HFFc6 (cell line): ENCODE measurements at regions not wholly inside any gene's neighbourhood (a gene's known extent, or its start where the extent isn't known, plus 50 kb on each side); places are given as distances from the start of the nearest gene placed in this dataset.

Experiments used
- DNase-seq: peaks from one replicate; pipeline ENCODE4 v3.0.0-alpha.2; 2018
- H3K27ac Mint-ChIP-seq: 2 replicates; pipeline ENCODE4 v1.8.0; 2020; ENCODE audit warnings: mild to moderate bottlenecking, mixed read lengths
- H3K27me3 Mint-ChIP-seq: 2 replicates; pipeline ENCODE4 v1.8.0; 2021; ENCODE audit warnings: mild to moderate bottlenecking, moderate library complexity, mixed read lengths; ENCODE audit not compliant: insufficient read depth
- H3K36me3 Mint-ChIP-seq: 2 replicates; pipeline ENCODE4 v1.8.0; 2021; ENCODE audit warnings: low read depth, mixed read lengths
- H3K4me1 Mint-ChIP-seq: 2 replicates; pipeline ENCODE4 v1.8.0; 2020; ENCODE audit warnings: low read depth, mixed read lengths
- H3K4me3 Mint-ChIP-seq: 2 replicates; pipeline ENCODE4 v1.8.0; 2020; ENCODE audit warnings: mild to moderate bottlenecking, moderate library complexity, mixed read lengths
- H3K9me3 Mint-ChIP-seq: 2 replicates; pipeline ENCODE4 v1.8.0; 2020; ENCODE audit warnings: mild to moderate bottlenecking, mixed read lengths
- CTCF ChIP-seq: fragments of 200-600 bp; sonication (generic); IDR thresholded peaks from 2 replicates; pipeline ENCODE4 v1.5.0; 2021; ENCODE audit warnings: antibody characterized with exemption, mild to moderate bottlenecking

GRCh38 chr20:24895431-24895830 lies 53.6 kb upstream of the CST7 start:
- H3K4me1 Mint-ChIP-seq: no peaks in the 10 kb centered on the region
- H3K9me3 Mint-ChIP-seq: peaks cover 12% of the 10 kb centered on the region
- H3K4me3 Mint-ChIP-seq: no peak overlapping the region
- H3K27ac Mint-ChIP-seq: no peak overlapping the region
- peaks cover 26% of the 10 kb centered on the region for H3K27me3 Mint-ChIP-seq
- H3K36me3 Mint-ChIP-seq: no peaks in the 10 kb centered on the region
- DNase-seq: no peak
- TF ChIP-seq CTCF: no peak

GRCh38 chr20:24895898-24896658 lies 53.0 kb upstream of the CST7 start:
- Mint-ChIP-seq H3K27me3 (peaks cover 25% of the 10 kb centered on the region), H3K4me3 (no peak overlapping the region), H3K9me3 (peaks cover 12% of the 10 kb centered on the region), H3K4me1 (no peaks in the 10 kb centered on the region), H3K27ac (no peak overlapping the region), H3K36me3 (no peaks in the 10 kb centered on the region)
- TF ChIP-seq CTCF: no peak
- DNase-seq: no peak

- no peak overlapping the region for H3K27ac Mint-ChIP-seq
- H3K4me3 Mint-ChIP-seq: no peak overlapping the region
- peaks cover 25% of the 10 kb centered on the region for H3K27me3 Mint-ChIP-seq
- H3K9me3 Mint-ChIP-seq: peaks cover 12% of the 10 kb centered on the region
- no peaks in the 10 kb centered on the region for H3K36me3 Mint-ChIP-seq
- TF ChIP-seq CTCF: no peak
- no peak for DNase-seq
- no peaks in the 10 kb centered on the region for H3K4me1 Mint-ChIP-seq
Measured at GRCh38 chr20:24896984-24897383, 52.1 kb upstream of the CST7 start.

- no peaks in the 10 kb centered on the region for H3K4me1 Mint-ChIP-seq
- TF ChIP-seq CTCF: no peak
- H3K9me3 Mint-ChIP-seq: peaks cover 12% of the 10 kb centered on the region
- H3K36me3 Mint-ChIP-seq: no peaks in the 10 kb centered on the region
- DNase-seq: no peak
- H3K4me3 Mint-ChIP-seq: no peak overlapping the region
- H3K27ac Mint-ChIP-seq: no peak overlapping the region
- peaks cover 25% of the 10 kb centered on the region for H3K27me3 Mint-ChIP-seq
Measured at GRCh38 chr20:24897974-24898373, 51.1 kb upstream of the CST7 start.

- no peaks in the 10 kb centered on the region for H3K4me1 Mint-ChIP-seq
- no peak overlapping the region for H3K4me3 Mint-ChIP-seq
- DNase-seq: no peak
- no peaks in the 10 kb centered on the region for H3K36me3 Mint-ChIP-seq
- H3K27ac Mint-ChIP-seq: no peak overlapping the region
- no peak for TF ChIP-seq CTCF
- H3K27me3 Mint-ChIP-seq: peaks cover 21% of the 10 kb centered on the region
- H3K9me3 Mint-ChIP-seq: peaks cover 12% of the 10 kb centered on the region
Measured at GRCh38 chr20:24899153-24899552, 49.9 kb upstream of the CST7 start.
